OCI-LY1 (cell line): ENCODE measurements at regions not wholly inside any gene's neighbourhood (a gene's known extent, or its start where the extent isn't known, plus 50 kb on each side); places are given as distances from the start of the nearest gene placed in this dataset.

Experiments
- CTCF ChIP-seq: fragments of 200-600 bp; sonication (generic), shearing (Covaris generic); IDR thresholded peaks from 2 replicates; pipeline ENCODE4 v1.5.1; 2017; ENCODE audit warnings: mild to moderate bottlenecking, antibody characterized with exemption, low read length, moderate library complexity, mixed read lengths
- EZH2 ChIP-seq: fragments of 200-600 bp; sonication (generic), shearing (Covaris generic); IDR thresholded peaks from 2 replicates; pipeline ENCODE4 v1.8.0; 2017; ENCODE audit warnings: borderline replicate concordance, mixed run types, mild to moderate bottlenecking, antibody characterized with exemption, low read length, moderate library complexity, mixed read lengths

- no peak for TF ChIP-seq CTCF
- TF ChIP-seq EZH2 = no peak
These were observed 125.9 kb upstream of the ESRRG start for GRCh38 chr1:216849146-216849545.
